H1 (cell line): ENCODE measurements at regions not wholly inside any gene's neighbourhood (a gene's known extent, or its start where the extent isn't known, plus 50 kb on each side); places are given as distances from the start of the nearest gene placed in this dataset.

Experiments used
- CTCF ChIA-PET: fragments of 300-600 bp; sonication (Branson Sonifier 250); formaldehyde crosslinking; loops from one replicate; lab custom pipeline; 2021; ENCODE audit not compliant: partially characterized antibody; lab: Charles Lee
- POLR2A ChIA-PET: fragments of 300-600 bp; sonication (Branson Sonifier 250); formaldehyde crosslinking; loops from one replicate; lab custom pipeline; 2021; ENCODE audit warnings: inconsistent platforms; ENCODE audit not compliant: partially characterized antibody; lab: Charles Lee
- DNase-seq, 2 experiments: peaks; one replicate each; pipeline versions ENCODE4 v3.0.0 to v3.0.0-alpha.2; 2010 to 2022; ENCODE audit warnings: low spot score in 2 of 2, low read depth in 1 of 2, mixed read lengths in 1 of 2
- FAIRE-seq: peaks from 2 replicates; lab custom pipeline; 2011; peaks lifted over from hg19 to GRCh38; lab: Jason Lieb, UNC
- H2AFZ ChIP-seq: 2 replicates; pipeline ENCODE4 v1.8.1; 2012; ENCODE audit warnings: low read length, inconsistent platforms
- H2AK5ac ChIP-seq: 2 replicates; pipeline ENCODE4 v1.6.1; 2013; ENCODE audit warnings: low read depth, low read length
- H2BK120ac ChIP-seq: replicated peaks from 2 replicates; pipeline ENCODE3; 2013; ENCODE audit warnings: low read depth, low read length, inconsistent platforms
- H2BK12ac ChIP-seq: 2 replicates; pipeline ENCODE4 v1.6.1; 2013; ENCODE audit warnings: low read depth, low read length
- H2BK15ac ChIP-seq: 2 replicates; pipeline ENCODE4 v1.6.1; 2013; ENCODE audit warnings: low read length
- H2BK20ac ChIP-seq: 2 replicates; pipeline ENCODE4 v1.6.1; 2013; ENCODE audit warnings: low read length
- H2BK5ac ChIP-seq: 2 replicates; pipeline ENCODE4 v1.6.1; 2013; ENCODE audit warnings: low read depth, low read length
- H3K14ac ChIP-seq: 2 replicates; pipeline ENCODE4 v1.6.1; 2013; ENCODE audit warnings: inconsistent platforms; ENCODE audit not compliant: insufficient read length
- H3K18ac ChIP-seq: 2 replicates; pipeline ENCODE4 v1.6.1; 2013; ENCODE audit warnings: low read length; ENCODE audit errors: extremely low read depth
- H3K23ac ChIP-seq: 2 replicates; pipeline ENCODE4 v1.6.1; 2013; ENCODE audit warnings: inconsistent platforms; ENCODE audit not compliant: insufficient read length
- H3K23me2 ChIP-seq: 2 replicates; pipeline ENCODE4 v1.6.1; 2013; ENCODE audit warnings: low read depth, low read length
- H3K27ac ChIP-seq: 2 replicates; pipeline ENCODE4 v1.6.1; 2011; ENCODE audit warnings: low read depth, low read length, inconsistent platforms
- H3K27me3 ChIP-seq, 4 experiments: replicated peaks in 1 of 4; 1 replicate in 1 of 4; 2 replicates in 3 of 4; pipeline versions ENCODE4 v1.6.1 to v1.8.1; 2011 to 2013; ENCODE audit warnings: low read length in 3 of 4, mild to moderate bottlenecking in 3 of 4, inconsistent platforms in 2 of 4, mixed read lengths in 2 of 4, moderate library complexity in 1 of 4; ENCODE audit not compliant: control insufficient read depth in 3 of 4, insufficient read depth in 3 of 4; ENCODE audit errors: extremely low read depth in 1 of 4
- H3K36me3 ChIP-seq, 4 experiments: 2 replicates each; pipeline versions ENCODE4 v1.6.1 to v1.8.1; 2011 to 2013; ENCODE audit warnings: mild to moderate bottlenecking in 4 of 4, low read length in 3 of 4, moderate library complexity in 2 of 4, control low read depth in 1 of 4, inconsistent platforms in 1 of 4; ENCODE audit not compliant: insufficient read depth in 4 of 4, control insufficient read depth in 2 of 4
- H3K4ac ChIP-seq: replicated peaks from 2 replicates; pipeline ENCODE3; 2013; ENCODE audit warnings: low read length, low read depth, mixed read lengths, inconsistent platforms; ENCODE audit not compliant: insufficient read length
- H3K4me1 ChIP-seq, 4 experiments: replicated peaks in 1 of 4; 1 replicate in 1 of 4; 2 replicates in 3 of 4; pipeline versions ENCODE4 v1.6.1 to v1.8.1; 2011 to 2013; ENCODE audit warnings: low read length in 3 of 4, inconsistent platforms in 2 of 4, mixed read lengths in 1 of 4; ENCODE audit not compliant: insufficient read depth in 4 of 4, control insufficient read depth in 3 of 4
- H3K4me2 ChIP-seq, 2 experiments: 2 replicates each; pipeline versions ENCODE4 v1.6.1 to v1.8.1; 2011 to 2013; ENCODE audit warnings: low read depth in 2 of 2, low read length in 2 of 2, control low read depth in 1 of 2, inconsistent platforms in 1 of 2, mild to moderate bottlenecking in 1 of 2; ENCODE audit not compliant: insufficient read depth in 1 of 2
- H3K4me3 ChIP-seq, 4 experiments: fragments of 200-600, 300-600 bp in 1 of 4; sonication (generic), shearing (Covaris generic), sonication (Bioruptor Twin) in 1 of 4; 2 replicates each; pipeline versions ENCODE4 v1.5.1 to v1.8.1; 2011 to 2016; ENCODE audit warnings: low read length in 4 of 4, low read depth in 3 of 4, control low read depth in 2 of 4, inconsistent platforms in 2 of 4, mild to moderate bottlenecking in 2 of 4, mixed read lengths in 1 of 4, moderate library complexity in 1 of 4; ENCODE audit not compliant: insufficient read depth in 2 of 4; ENCODE audit errors: extremely low read depth in 1 of 4
- H3K56ac ChIP-seq: replicated peaks from 2 replicates; pipeline ENCODE3; 2013; ENCODE audit warnings: low read depth, mild to moderate bottlenecking, mixed read lengths, low read length, inconsistent platforms; ENCODE audit not compliant: insufficient read length
- H3K79me1 ChIP-seq: 2 replicates; pipeline ENCODE4 v1.6.1; 2013; ENCODE audit warnings: low read depth, low read length, control low read depth
- H3K79me2 ChIP-seq, 2 experiments: 2 replicates each; pipeline versions ENCODE4 v1.6.1 to v1.8.1; 2012 to 2013; ENCODE audit warnings: low read length in 2 of 2, mild to moderate bottlenecking in 2 of 2, inconsistent platforms in 1 of 2; ENCODE audit not compliant: insufficient read depth in 2 of 2, control insufficient read depth in 1 of 2
- H3K9ac ChIP-seq, 4 experiments: replicated peaks in 1 of 4; 1 replicate in 1 of 4; 2 replicates in 3 of 4; pipeline versions ENCODE4 v1.6.1 to v1.8.1; 2011 to 2013; ENCODE audit warnings: low read depth in 3 of 4, low read length in 3 of 4, control low read depth in 2 of 4, mild to moderate bottlenecking in 2 of 4, moderate library complexity in 2 of 4, inconsistent platforms in 1 of 4; ENCODE audit errors: extremely low read depth in 1 of 4
- H3K9me3 ChIP-seq, 2 experiments: 2 replicates each; pipeline versions ENCODE4 v1.6.1 to v1.8.1; 2012 to 2013; ENCODE audit warnings: mild to moderate bottlenecking in 2 of 2, moderate library complexity in 2 of 2, control low read depth in 1 of 2, inconsistent platforms in 1 of 2, low read depth in 1 of 2, low read length in 1 of 2, mixed read lengths in 1 of 2; ENCODE audit not compliant: insufficient read depth in 2 of 2
- H4K20me1 ChIP-seq, 2 experiments: replicated peaks in 1 of 2; 2 replicates each; pipeline versions ENCODE3 to v1.8.1; 2011 to 2013; ENCODE audit warnings: inconsistent platforms in 2 of 2, low read length in 2 of 2, mild to moderate bottlenecking in 1 of 2; ENCODE audit not compliant: insufficient read depth in 2 of 2, control insufficient read depth in 1 of 2
- H4K5ac ChIP-seq: 2 replicates; pipeline ENCODE4 v1.6.1; 2013; ENCODE audit warnings: low read length, low read depth, mixed read lengths, inconsistent platforms; ENCODE audit not compliant: insufficient read length
- H4K8ac ChIP-seq: 2 replicates; pipeline ENCODE4 v1.8.0; 2013; ENCODE audit warnings: mild to moderate bottlenecking, moderate library complexity, low read length, inconsistent platforms; ENCODE audit not compliant: insufficient read depth; ENCODE audit errors: extremely low read depth
- H4K91ac ChIP-seq: replicated peaks from 2 replicates; pipeline ENCODE3; 2013; ENCODE audit warnings: low read length, mixed read lengths, inconsistent platforms; ENCODE audit not compliant: insufficient read length
- GABPA ChIP-seq: IDR thresholded peaks from 2 replicates; pipeline ENCODE4 v1.6.1; 2011; ENCODE audit warnings: mild to moderate bottlenecking, low read length, moderate library complexity, borderline replicate concordance; ENCODE audit not compliant: insufficient read depth
- JUND ChIP-seq: IDR thresholded peaks from 2 replicates; pipeline ENCODE4 v1.6.1; 2011; ENCODE audit warnings: mild to moderate bottlenecking, improper control_type of control experiment, low read length
- RBBP5 ChIP-seq: IDR thresholded peaks from 2 replicates; pipeline ENCODE4 v1.7.1; 2012; ENCODE audit warnings: low read depth, mild to moderate bottlenecking, inconsistent platforms, low read length, moderate library complexity, borderline replicate concordance
- SP4 ChIP-seq: IDR thresholded peaks from 2 replicates; pipeline ENCODE4 v1.6.1; 2012; ENCODE audit warnings: low read length, inconsistent platforms
- TAF1 ChIP-seq: IDR thresholded peaks from 2 replicates; pipeline ENCODE4 v1.6.1; 2011; ENCODE audit warnings: mild to moderate bottlenecking, low read depth, low read length
- WGBS, 2 experiments: shearing (Covaris generic) in 1 of 2; methylation state at CpG; one replicate each; pipeline versions ENCODE4 v1.1.6 to v1.1.7; 2013 to 2015; ENCODE audit warnings: low lambda C conversion rate in 2 of 2, mixed read lengths in 2 of 2, inconsistent platforms in 1 of 2, low coverage in 1 of 2, missing lambda C conversion rate in 1 of 2; ENCODE audit not compliant: insufficient replicate concordance in 2 of 2, insufficient coverage in 1 of 2, insufficient read length in 1 of 2; ENCODE audit errors: extremely low coverage in 1 of 2, missing lambda C conversion rate in 1 of 2; 5-methylcytosine and 5-hydroxymethylcytosine counted together
- TF ChIP-seq, protein P1 (sequence below): IDR thresholded peaks from 2 replicates; pipeline ENCODE4 v1.6.1; 2011; ENCODE audit warnings: low read length, improper control_type of control experiment

DNA sequence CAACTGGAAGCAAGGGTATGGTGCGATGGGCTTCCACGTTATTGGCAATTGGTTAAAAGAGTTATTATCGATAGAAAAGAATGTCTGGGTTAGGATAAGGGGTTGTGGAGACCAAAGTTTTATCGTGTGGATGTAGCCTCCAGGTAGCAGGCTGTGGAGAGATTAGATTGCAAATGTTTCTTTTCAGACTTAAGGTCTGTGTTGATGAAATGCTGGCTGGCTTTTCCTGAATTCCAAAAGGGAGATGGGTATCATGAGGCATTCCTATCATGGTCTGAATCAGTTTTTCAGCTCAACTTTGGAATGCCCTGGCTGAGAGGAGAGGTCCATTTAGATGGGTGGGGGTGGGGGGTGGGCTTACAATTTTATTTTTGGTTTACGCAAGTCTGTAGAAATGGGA, 395.0 kb upstream of the RBFOX1 start:
- Histone ChIP-seq H3K9ac (no peak overlapping the region), H3K23ac (no peak overlapping the region), H3K23me2 (no peaks in the 10 kb centered on the region), H3K4me3 (no peak overlapping the region), H3K4me1 (no peaks in the 10 kb centered on the region), H3K9me3 (no peaks in the 10 kb centered on the region), H3K4ac (no peak overlapping the region), H2BK12ac (no peak overlapping the region), H2AFZ (no peak overlapping the region), H4K20me1 (no peaks in the 10 kb centered on the region), H3K36me3 (no peaks in the 10 kb centered on the region), H3K18ac (no peak overlapping the region), H3K14ac (no peak overlapping the region), H3K27ac (no peak overlapping the region), H4K91ac (no peak overlapping the region), H4K5ac (no peak overlapping the region), H2BK15ac (no peak overlapping the region), H2BK120ac (no peak overlapping the region), H3K4me2 (no peak overlapping the region), H2BK20ac (no peak overlapping the region), H3K79me2 (no peaks in the 10 kb centered on the region), H4K8ac (no peak overlapping the region), H3K27me3 (no peaks in the 10 kb centered on the region), H2AK5ac (no peak overlapping the region), H3K79me1 (no peaks in the 10 kb centered on the region), H2BK5ac (no peak overlapping the region), H3K56ac (no peak overlapping the region)
- WGBS, 2 experiments: 76% methylated on average over 5 of the region's 5 CpGs; no CpG with 5 or more reads in 1 of the 2 experiments
- FAIRE-seq (no peak), DNase-seq (no peak)
- ChIA-PET POLR2A (no interaction called here), CTCF (no interaction called here)
- no peak for TF ChIP-seq GABPA
- TF ChIP-seq, protein P1, sequence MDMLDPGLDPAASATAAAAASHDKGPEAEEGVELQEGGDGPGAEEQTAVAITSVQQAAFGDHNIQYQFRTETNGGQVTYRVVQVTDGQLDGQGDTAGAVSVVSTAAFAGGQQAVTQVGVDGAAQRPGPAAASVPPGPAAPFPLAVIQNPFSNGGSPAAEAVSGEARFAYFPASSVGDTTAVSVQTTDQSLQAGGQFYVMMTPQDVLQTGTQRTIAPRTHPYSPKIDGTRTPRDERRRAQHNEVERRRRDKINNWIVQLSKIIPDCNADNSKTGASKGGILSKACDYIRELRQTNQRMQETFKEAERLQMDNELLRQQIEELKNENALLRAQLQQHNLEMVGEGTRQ: no peak
- no peak for TF ChIP-seq RBBP5
- no peak for TF ChIP-seq JUND
- TF ChIP-seq TAF1: no peak
- no peak for TF ChIP-seq SP4
